ENCODE measurements at regions not wholly inside any gene's neighbourhood (a gene's known extent, or its start where the extent isn't known, plus 50 kb on each side); places are given as distances from the start of the nearest gene placed in this dataset.

DNA sequence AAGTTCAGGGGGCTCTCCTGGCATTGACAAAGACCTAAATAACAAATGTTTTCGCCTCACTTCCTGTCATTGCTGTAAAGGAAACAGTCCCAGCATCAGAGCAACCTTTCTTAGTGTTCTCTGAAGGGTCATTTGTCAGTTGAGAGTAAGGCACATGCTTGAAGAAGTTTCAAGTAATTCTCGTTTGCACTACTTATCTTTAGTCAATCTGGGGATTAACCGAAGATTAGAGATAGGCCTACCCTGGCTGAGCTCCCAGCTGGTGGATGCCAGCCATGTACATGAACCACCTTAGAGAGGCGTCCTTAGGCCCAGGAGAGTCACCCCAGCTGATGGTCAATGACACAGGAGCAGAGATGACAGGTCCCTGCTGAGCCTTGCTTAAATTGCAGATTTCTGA is 189.9 kb upstream of the PGRMC2 start:
- TF ChIP-seq, protein P1, sequence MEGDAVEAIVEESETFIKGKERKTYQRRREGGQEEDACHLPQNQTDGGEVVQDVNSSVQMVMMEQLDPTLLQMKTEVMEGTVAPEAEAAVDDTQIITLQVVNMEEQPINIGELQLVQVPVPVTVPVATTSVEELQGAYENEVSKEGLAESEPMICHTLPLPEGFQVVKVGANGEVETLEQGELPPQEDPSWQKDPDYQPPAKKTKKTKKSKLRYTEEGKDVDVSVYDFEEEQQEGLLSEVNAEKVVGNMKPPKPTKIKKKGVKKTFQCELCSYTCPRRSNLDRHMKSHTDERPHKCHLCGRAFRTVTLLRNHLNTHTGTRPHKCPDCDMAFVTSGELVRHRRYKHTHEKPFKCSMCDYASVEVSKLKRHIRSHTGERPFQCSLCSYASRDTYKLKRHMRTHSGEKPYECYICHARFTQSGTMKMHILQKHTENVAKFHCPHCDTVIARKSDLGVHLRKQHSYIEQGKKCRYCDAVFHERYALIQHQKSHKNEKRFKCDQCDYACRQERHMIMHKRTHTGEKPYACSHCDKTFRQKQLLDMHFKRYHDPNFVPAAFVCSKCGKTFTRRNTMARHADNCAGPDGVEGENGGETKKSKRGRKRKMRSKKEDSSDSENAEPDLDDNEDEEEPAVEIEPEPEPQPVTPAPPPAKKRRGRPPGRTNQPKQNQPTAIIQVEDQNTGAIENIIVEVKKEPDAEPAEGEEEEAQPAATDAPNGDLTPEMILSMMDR (IDR thresholded peaks at IDR 0.05), result no peak
- TF ChIP-seq POLR2A (IDR thresholded peaks at IDR 0.05) (no peak), EP300 (IDR thresholded peaks at IDR 0.05) (peak in 1 of 4 donors; percentile 55)

All from upper lobe of left lung (tissue), 4 donors.